Kidney (tissue), 13 donors: ENCODE measurements at regions not wholly inside any gene's neighbourhood (a gene's known extent, or its start where the extent isn't known, plus 50 kb on each side); places are given as distances from the start of the nearest gene placed in this dataset.
A peak's percentile ranks its signal among the peaks of the same experiment; 100 is the strongest.

ENCODE experiments used
- DNase-seq, 5 donors: peaks; one replicate each; pipeline ENCODE4 v3.0.0-alpha.2; 2013 to 2020
- FAIRE-seq: peaks from 2 replicates; lab custom pipeline; 2012; peaks lifted over from hg19 to GRCh38; lab: Jason Lieb, UNC
- H3K27ac ChIP-seq, 2 donors: one replicate each; pipeline ENCODE4 v1.7.0; 2013; ENCODE audit warnings: low read depth in 2 of 2, low read length in 2 of 2, inconsistent platforms in 1 of 2
- H3K27me3 ChIP-seq: one replicate; pipeline ENCODE4 v1.7.1; 2013; ENCODE audit warnings: low read length, inconsistent platforms; ENCODE audit not compliant: control insufficient read depth, insufficient read depth
- H3K36me3 ChIP-seq, 3 donors: one replicate each; pipeline versions ENCODE4 v1.7.0 to v1.7.1; 2013; ENCODE audit warnings: low read length in 3 of 3, control low read depth in 1 of 3, inconsistent platforms in 1 of 3; ENCODE audit not compliant: insufficient read depth in 3 of 3, control insufficient read depth in 2 of 3
- H3K4me1 ChIP-seq, 3 donors: one replicate each; pipeline versions ENCODE4 v1.7.0 to v1.7.1; 2013; ENCODE audit warnings: low read length in 3 of 3, inconsistent platforms in 1 of 3, low read depth in 1 of 3; ENCODE audit not compliant: control insufficient read depth in 2 of 3, insufficient read depth in 2 of 3
- H3K4me3 ChIP-seq, 3 donors: one replicate each; pipeline versions ENCODE4 v1.7.0 to v1.8.1; 2013; ENCODE audit warnings: low read length in 3 of 3, control low read depth in 1 of 3, inconsistent platforms in 1 of 3
- H3K9ac ChIP-seq, 3 donors: one replicate each; pipeline versions ENCODE4 v1.7.0 to v1.7.1; 2013; ENCODE audit warnings: low read length in 3 of 3, control low read depth in 1 of 3, inconsistent platforms in 1 of 3
- H3K9me3 ChIP-seq, 3 donors: one replicate each; pipeline versions ENCODE4 v1.7.0 to v1.7.1; 2013; ENCODE audit warnings: low read length in 3 of 3, control low read depth in 1 of 3, inconsistent platforms in 1 of 3; ENCODE audit not compliant: control insufficient read depth in 2 of 3, insufficient read depth in 1 of 3
- intact Hi-C: fragments of 100-400 bp; cut with DNase I; formaldehyde crosslinking; loops from one replicate; pipeline ENCODE4 v1.11.1; 2022
- TF ChIP-seq, protein P1 (sequence below): IDR thresholded peaks from 3 replicates; pipeline ENCODE4 v1.5.1; 2012; ENCODE audit warnings: mild to moderate bottlenecking, moderate library complexity, borderline replicate concordance; ENCODE audit not compliant: insufficient read depth; ENCODE audit errors: extremely low read depth
- donor health status: control.
- donor health status: control.
- donor health status: control.
- donor health status: control.
- donor health status: control.
- donor health status: DM: yes; HTN: yes; CAD: no.
- donor health status: Normal renal cell carcinoma (clear cell type).

DNA sequence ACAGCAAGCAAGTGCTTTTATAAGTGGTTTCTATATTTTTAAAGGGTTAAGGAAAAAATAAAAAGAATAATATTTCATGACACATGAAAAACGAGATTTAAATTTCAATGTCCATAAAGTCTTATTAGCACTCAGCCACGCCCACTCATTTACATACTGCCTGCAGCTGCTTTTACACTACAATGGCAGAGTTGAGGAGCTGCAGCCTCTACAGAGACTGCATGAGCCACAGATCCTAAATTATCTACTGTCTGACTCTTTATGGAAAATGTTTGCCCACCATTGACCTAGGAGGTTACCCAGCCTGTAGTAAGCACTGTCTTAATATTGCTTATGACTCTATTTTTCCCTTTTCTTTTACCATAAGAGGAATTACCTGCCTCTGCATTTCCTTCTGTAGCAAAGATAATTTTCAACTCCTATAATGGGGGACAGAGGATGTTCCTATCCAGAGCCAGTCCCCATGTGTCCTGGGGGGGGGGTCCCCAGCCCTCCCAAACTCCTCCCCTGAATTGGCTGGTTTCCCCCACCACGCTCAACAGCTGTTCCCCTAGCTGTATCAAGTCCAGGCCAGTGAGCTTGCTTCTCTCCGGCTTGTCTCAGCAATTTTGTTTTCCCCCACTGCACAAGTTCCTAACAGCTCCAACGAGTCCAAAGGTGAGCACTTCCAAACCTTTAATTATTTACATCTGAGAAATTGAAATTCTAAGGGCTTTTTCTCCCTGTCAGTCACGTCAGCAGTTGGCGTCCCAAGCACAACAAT, 139.4 kb upstream of the ERCC4 start:
- Histone ChIP-seq H3K27ac (peak overlapping the region in 1 of 2 donors; percentile 77), H3K4me1 (peaks cover 0 to 12% (median 2%) of the 10 kb centered on the region in 3 donors), H3K9me3 (peaks cover 0 to 1% (median 0%) of the 10 kb centered on the region in 3 donors), H3K27me3 (no peaks in the 10 kb centered on the region), H3K9ac (no peak overlapping the region), H3K36me3 (no peaks in the 10 kb centered on the region), H3K4me3 (peak overlapping the region in 1 of 3 donors; percentile 20)
- TF ChIP-seq, protein P1, sequence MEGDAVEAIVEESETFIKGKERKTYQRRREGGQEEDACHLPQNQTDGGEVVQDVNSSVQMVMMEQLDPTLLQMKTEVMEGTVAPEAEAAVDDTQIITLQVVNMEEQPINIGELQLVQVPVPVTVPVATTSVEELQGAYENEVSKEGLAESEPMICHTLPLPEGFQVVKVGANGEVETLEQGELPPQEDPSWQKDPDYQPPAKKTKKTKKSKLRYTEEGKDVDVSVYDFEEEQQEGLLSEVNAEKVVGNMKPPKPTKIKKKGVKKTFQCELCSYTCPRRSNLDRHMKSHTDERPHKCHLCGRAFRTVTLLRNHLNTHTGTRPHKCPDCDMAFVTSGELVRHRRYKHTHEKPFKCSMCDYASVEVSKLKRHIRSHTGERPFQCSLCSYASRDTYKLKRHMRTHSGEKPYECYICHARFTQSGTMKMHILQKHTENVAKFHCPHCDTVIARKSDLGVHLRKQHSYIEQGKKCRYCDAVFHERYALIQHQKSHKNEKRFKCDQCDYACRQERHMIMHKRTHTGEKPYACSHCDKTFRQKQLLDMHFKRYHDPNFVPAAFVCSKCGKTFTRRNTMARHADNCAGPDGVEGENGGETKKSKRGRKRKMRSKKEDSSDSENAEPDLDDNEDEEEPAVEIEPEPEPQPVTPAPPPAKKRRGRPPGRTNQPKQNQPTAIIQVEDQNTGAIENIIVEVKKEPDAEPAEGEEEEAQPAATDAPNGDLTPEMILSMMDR: no peak
- intact Hi-C loops: no loop called here
- FAIRE-seq (no peak), DNase-seq (peak in 3 of 5 donors; percentile 10 to 56 (median 38))

DNA sequence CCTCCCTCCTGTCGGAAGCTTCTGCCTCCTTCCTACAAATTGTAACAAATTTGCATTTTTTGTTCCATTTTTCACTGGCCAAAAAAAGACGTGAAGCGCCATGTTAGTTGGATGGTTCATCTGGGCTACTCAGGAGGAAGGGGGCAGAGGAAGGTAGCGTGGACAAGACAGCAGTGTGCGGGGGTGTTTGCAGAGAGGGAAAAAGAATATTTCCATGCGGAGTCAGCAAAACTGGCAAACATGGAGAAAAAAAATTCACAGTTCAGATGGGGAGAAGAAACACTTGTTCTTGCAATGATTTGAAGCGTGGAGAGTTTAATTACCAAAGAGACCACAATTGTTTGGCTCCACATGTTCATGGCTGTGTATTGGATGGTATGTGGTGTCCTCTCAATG, 138.8 kb upstream of the ERCC4 start:
- DNase-seq: peak in 1 of 5 donors; percentile 10
- H3K27ac ChIP-seq: peak overlapping the region; percentile 59 to 77
- no peaks in the 10 kb centered on the region for H3K36me3 ChIP-seq
- no peaks in the 10 kb centered on the region for H3K9me3 ChIP-seq
- intact Hi-C loops: no loop called here
- TF ChIP-seq, protein P1: no peak
- H3K9ac ChIP-seq: no peak overlapping the region
- H3K27me3 ChIP-seq: no peaks in the 10 kb centered on the region
- peak overlapping the region in 2 of 3 donors; percentile 2 to 20 for H3K4me3 ChIP-seq
- H3K4me1 ChIP-seq: peaks cover 0 to 12% (median 2%) of the 10 kb centered on the region in 3 donors
- no peak for FAIRE-seq

DNA sequence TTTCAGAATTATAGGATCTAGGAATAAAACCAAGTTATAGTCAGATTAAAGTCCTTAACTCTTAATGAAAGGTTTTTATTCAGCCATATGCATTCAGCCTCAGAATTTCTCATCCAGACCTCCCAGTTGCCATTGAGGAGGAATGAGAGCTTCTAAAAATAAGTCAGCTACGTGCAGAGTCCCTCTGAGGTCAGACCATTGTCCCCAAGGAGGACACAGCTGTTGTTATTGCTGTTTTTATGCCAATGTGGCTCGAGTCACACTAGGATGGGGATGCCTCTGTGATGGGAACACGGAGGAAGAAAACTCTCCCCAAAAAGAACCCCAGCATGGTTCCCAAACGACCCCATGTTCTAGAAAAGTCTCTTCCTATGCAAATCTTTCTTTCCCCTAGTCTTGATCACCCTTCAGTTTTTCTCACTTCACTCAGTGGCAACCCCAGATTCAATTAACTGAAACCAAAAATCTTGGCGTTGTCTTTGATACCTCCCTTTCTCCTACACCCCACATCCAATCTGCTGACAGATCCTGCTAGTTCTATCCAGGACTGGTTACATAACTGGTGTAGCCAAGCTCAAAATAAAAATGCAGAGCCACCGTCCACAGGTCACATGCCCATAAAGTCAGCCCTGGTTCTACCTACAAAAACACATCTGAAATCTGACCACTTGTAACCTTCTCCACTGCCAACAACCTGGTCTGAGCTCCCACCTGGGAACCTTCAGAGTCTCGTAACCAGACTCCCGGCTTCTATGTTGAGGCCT, 138.2 kb upstream of the ERCC4 start:
- no peak for FAIRE-seq

More for the DNA sequence above, 138.2 kb upstream of the ERCC4 start:
- H3K9me3 ChIP-seq: no peaks in the 10 kb centered on the region
- no peaks in the 10 kb centered on the region for H3K36me3 ChIP-seq
- peaks cover 0 to 12% (median 2%) of the 10 kb centered on the region in 3 donors for H3K4me1 ChIP-seq
- DNase-seq: no peak
- H3K4me3 ChIP-seq: peak overlapping the region in 1 of 3 donors; percentile 2
- intact Hi-C loops: no loop called here
- peak overlapping the region; percentile 59 to 77 for H3K27ac ChIP-seq
- H3K9ac ChIP-seq: no peak overlapping the region
- TF ChIP-seq, protein P1: no peak
- H3K27me3 ChIP-seq: no peaks in the 10 kb centered on the region
